Renal pelvis (tissue), 1 donor: ENCODE measurements at regions not wholly inside any gene's neighbourhood (a gene's known extent, or its start where the extent isn't known, plus 50 kb on each side); places are given as distances from the start of the nearest gene placed in this dataset.

Experiments used
- DNase-seq: peaks from one replicate; pipeline ENCODE4 v3.0.0-alpha.2; 2013

- no peak for DNase-seq
Observed at GRCh38 chr15:70556151-70556741, 207.1 kb downstream of the UACA start.

GRCh38 chr15:70555713-70556112 lies 207.6 kb downstream of the UACA start:
- no peak for DNase-seq

GRCh38 chr15:70547846-70548487 lies 215.4 kb downstream of the UACA start:
- DNase-seq: no peak

GRCh38 chr15:70545526-70545925 lies 217.8 kb downstream of the UACA start:
- no peak for DNase-seq

GRCh38 chr15:70541511-70541910 lies 221.8 kb downstream of the UACA start:
- no peak for DNase-seq

- DNase-seq: no peak
Observed at GRCh38 chr15:70539912-70540530, 223.3 kb downstream of the UACA start.

GRCh38 chr15:70539409-70539808 lies 223.9 kb downstream of the UACA start:
- no peak for DNase-seq

GRCh38 chr15:70538278-70538677 lies 225.1 kb downstream of the UACA start:
- DNase-seq: no peak

GRCh38 chr15:70535955-70536338 lies 227.4 kb downstream of the UACA start:
- DNase-seq: no peak

GRCh38 chr15:70535071-70535954 lies 228.0 kb downstream of the UACA start:
- DNase-seq: no peak

- no peak for DNase-seq
Observed at GRCh38 chr15:70533931-70534742, 229.2 kb downstream of the UACA start.

GRCh38 chr15:70532531-70533186 lies 230.7 kb downstream of the UACA start:
- no peak for DNase-seq

- no peak for DNase-seq
Observed at GRCh38 chr15:70531576-70531975, 231.8 kb downstream of the UACA start.

GRCh38 chr15:70530906-70531305 lies 232.5 kb downstream of the UACA start:
- DNase-seq: no peak

GRCh38 chr15:70530503-70530902 lies 232.9 kb downstream of the UACA start:
- no peak for DNase-seq

- no peak for DNase-seq
Observed at GRCh38 chr15:70530017-70530499, 233.3 kb downstream of the UACA start.

- DNase-seq: no peak
Observed at GRCh38 chr15:70528816-70529215, 234.5 kb downstream of the UACA start.

GRCh38 chr15:70528270-70528706 lies 235.1 kb downstream of the UACA start:
- DNase-seq: no peak

- no peak for DNase-seq
Observed at GRCh38 chr15:70526974-70527325, 236.4 kb downstream of the UACA start.

GRCh38 chr15:70526221-70526973 lies 237.0 kb downstream of the UACA start:
- no peak for DNase-seq
